Esophagus muscularis mucosa (tissue), 3 donors: ENCODE measurements at regions not wholly inside any gene's neighbourhood (a gene's known extent, or its start where the extent isn't known, plus 50 kb on each side); places are given as distances from the start of the nearest gene placed in this dataset.

Experiments
- POLR2A ChIP-seq: fragments of 450-650 bp; IDR thresholded peaks from one replicate; pipeline ENCODE4 v1.6.1; 2017; ENCODE audit warnings: antibody characterized with exemption, moderate library complexity, mild to moderate bottlenecking, low read depth
- POLR2AphosphoS5 ChIP-seq, 2 donors: sonication (generic); formaldehyde crosslinking; IDR thresholded peaks; one replicate each; pipeline ENCODE4 v1.6.1; 2017; ENCODE audit warnings: antibody characterized with exemption in 2 of 2
- TF ChIP-seq, protein P1 (sequence below), 3 experiments: fragments of 200-600 bp in 2 of 3; fragments of 450-650 bp in 1 of 3; sonication (generic) in 2 of 3; IDR thresholded peaks; one replicate each; pipeline ENCODE4 v1.5.1; 2017 to 2019; ENCODE audit warnings: antibody characterized with exemption in 3 of 3, mild to moderate bottlenecking in 2 of 3, moderate library complexity in 1 of 3

DNA sequence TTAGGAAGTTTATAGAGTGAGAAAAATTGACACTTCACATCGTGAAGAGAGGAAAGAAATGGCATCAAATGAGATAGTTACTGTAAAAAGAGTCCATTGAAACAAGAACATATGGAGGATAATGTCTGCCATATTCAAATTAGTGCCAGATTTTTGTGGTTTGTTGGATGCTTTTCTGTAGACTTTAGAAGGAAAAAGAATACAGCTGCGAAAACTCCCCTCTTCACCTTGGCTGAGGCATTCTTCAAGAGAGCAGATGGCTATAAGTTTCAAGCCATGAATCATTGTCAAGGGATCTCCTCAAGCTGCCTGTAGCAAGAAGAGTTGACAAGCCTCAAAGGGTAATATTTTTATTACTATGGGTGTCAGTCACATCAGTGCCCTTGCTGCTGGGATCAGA lies 507.4 kb upstream of the RAG2 start:
- TF ChIP-seq, protein P1, sequence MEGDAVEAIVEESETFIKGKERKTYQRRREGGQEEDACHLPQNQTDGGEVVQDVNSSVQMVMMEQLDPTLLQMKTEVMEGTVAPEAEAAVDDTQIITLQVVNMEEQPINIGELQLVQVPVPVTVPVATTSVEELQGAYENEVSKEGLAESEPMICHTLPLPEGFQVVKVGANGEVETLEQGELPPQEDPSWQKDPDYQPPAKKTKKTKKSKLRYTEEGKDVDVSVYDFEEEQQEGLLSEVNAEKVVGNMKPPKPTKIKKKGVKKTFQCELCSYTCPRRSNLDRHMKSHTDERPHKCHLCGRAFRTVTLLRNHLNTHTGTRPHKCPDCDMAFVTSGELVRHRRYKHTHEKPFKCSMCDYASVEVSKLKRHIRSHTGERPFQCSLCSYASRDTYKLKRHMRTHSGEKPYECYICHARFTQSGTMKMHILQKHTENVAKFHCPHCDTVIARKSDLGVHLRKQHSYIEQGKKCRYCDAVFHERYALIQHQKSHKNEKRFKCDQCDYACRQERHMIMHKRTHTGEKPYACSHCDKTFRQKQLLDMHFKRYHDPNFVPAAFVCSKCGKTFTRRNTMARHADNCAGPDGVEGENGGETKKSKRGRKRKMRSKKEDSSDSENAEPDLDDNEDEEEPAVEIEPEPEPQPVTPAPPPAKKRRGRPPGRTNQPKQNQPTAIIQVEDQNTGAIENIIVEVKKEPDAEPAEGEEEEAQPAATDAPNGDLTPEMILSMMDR (IDR thresholded peaks at IDR 0.05): no peak
- TF ChIP-seq POLR2A (no peak), POLR2AphosphoS5 (IDR thresholded peaks at IDR 0.05) (no peak)
